K562 (cell line): ENCODE measurements at regions not wholly inside any gene's neighbourhood (a gene's known extent, or its start where the extent isn't known, plus 50 kb on each side); places are given as distances from the start of the nearest gene placed in this dataset.

ENCODE experiments used
- CEBPB ChIP-seq: fragments of 450-650 bp; IDR thresholded peaks from 2 replicates; pipeline ENCODE4 v1.6.1; 2016; ENCODE audit warnings: missing genetic modification characterization, missing compliant biosample characterization
- CEBPG ChIP-seq, 3 experiments: fragments of 200-800 bp in 1 of 3; sonication (Bioruptor generic) in 1 of 3; sonication (generic) in 1 of 3; formaldehyde crosslinking in 1 of 3; IDR thresholded peaks in 2 of 3; conservative IDR thresholded peaks in 1 of 3; 2 replicates each; pipeline versions ENCODE4 v1.6.1 to v1.8.0; 2016 to 2022; ENCODE audit warnings: missing compliant biosample characterization in 2 of 3, missing genetic modification characterization in 2 of 3, mild to moderate bottlenecking in 1 of 3, missing genetic modification reagents in 1 of 3
- CHD7 ChIP-seq: fragments of 200-600 bp; sonication (generic); IDR thresholded peaks from one replicate; pipeline ENCODE4 v1.6.1; 2012; ENCODE audit warnings: mild to moderate bottlenecking, low read depth, low read length, inconsistent platforms
- CREB3 ChIP-seq: fragments of 450-650 bp; conservative IDR thresholded peaks from 2 replicates; pipeline ENCODE4 v1.6.1; 2016; ENCODE audit warnings: missing genetic modification characterization, low read depth, mild to moderate bottlenecking, missing compliant biosample characterization, moderate library complexity
- FOXP1 ChIP-seq: sonication (generic); formaldehyde crosslinking; IDR thresholded peaks from 2 replicates; pipeline ENCODE4 v1.8.0; 2022; ENCODE audit warnings: mild to moderate bottlenecking, missing genetic modification reagents
- MTA3 ChIP-seq: fragments of 450-650 bp; formaldehyde crosslinking; IDR thresholded peaks from 2 replicates; pipeline ENCODE4 v1.6.1; 2017; ENCODE audit warnings: mild to moderate bottlenecking, borderline replicate concordance
- NEUROD1 ChIP-seq: fragments of 150-350 bp; IDR thresholded peaks from 2 replicates; pipeline ENCODE4 v1.6.1; 2014; ENCODE audit warnings: borderline replicate concordance, low read length, low read depth; ENCODE audit not compliant: partially characterized antibody
- NFIC ChIP-seq: fragments of 450-650 bp; IDR thresholded peaks from 2 replicates; pipeline ENCODE4 v1.6.1; 2017; ENCODE audit warnings: mild to moderate bottlenecking, inconsistent platforms
- RBFOX2 ChIP-seq: fragments of 200-400 bp; formaldehyde crosslinking; IDR thresholded peaks from 2 replicates; pipeline ENCODE4 v1.6.1; 2017; ENCODE audit warnings: low read depth, mild to moderate bottlenecking, low read length, moderate library complexity
- SIRT6 ChIP-seq: IDR thresholded peaks from one replicate; pipeline ENCODE4 v1.6.1; 2012; ENCODE audit warnings: low read depth, mild to moderate bottlenecking, control low read depth, inconsistent platforms, low read length, moderate library complexity
- SP1 ChIP-seq: sonication (generic); formaldehyde crosslinking; IDR thresholded peaks from 2 replicates; pipeline ENCODE4 v1.8.1; 2022; ENCODE audit warnings: mild to moderate bottlenecking, missing genetic modification reagents
- ZFX ChIP-seq: sonication (generic); formaldehyde crosslinking; IDR thresholded peaks from 2 replicates; pipeline ENCODE4 v1.8.0; 2022; ENCODE audit warnings: mild to moderate bottlenecking, missing genetic modification reagents, moderate library complexity
- ZKSCAN3 ChIP-seq: fragments of 250-450 bp; sonication (Bioruptor Pico); IDR thresholded peaks from 2 replicates; pipeline ENCODE4 v1.4.0; 2020
- TF ChIP-seq, protein P1 (sequence below): sonication (generic); formaldehyde crosslinking; IDR thresholded peaks from 2 replicates; pipeline ENCODE4 v1.8.0; 2022; ENCODE audit warnings: missing genetic modification reagents, mild to moderate bottlenecking, moderate library complexity, borderline replicate concordance

GRCh38 chr12:124490584-124491305 is 76.7 kb downstream of the NCOR2 start (continued):
- TF ChIP-seq CHD7 = no peak
- TF ChIP-seq ZKSCAN3 = no peak
- 0 out of 2 replicates have a peak, but pooled peaks have one; percentile 34 for TF ChIP-seq CEBPG (CRISPR knock-in tag; IDR thresholded peaks at IDR 0.05)
- TF ChIP-seq CEBPG (tag; conservative IDR thresholded peaks at IDR 0.05 in 1 of 2, IDR thresholded peaks at IDR 0.05 in 1 of 2) = no peak
- no peak for TF ChIP-seq SIRT6
- peak; percentile 56 for TF ChIP-seq NEUROD1
- TF ChIP-seq FOXP1 = peak; percentile 56; the same call in 1 of the 2 replicates
- peak; percentile 70 for TF ChIP-seq ZFX (CRISPR knock-in tag)
- peak; percentile 63; the same call in 1 of the 2 replicates for TF ChIP-seq CEBPB
- TF ChIP-seq SP1 (CRISPR knock-in tag) = peak; percentile 76
- no peak for TF ChIP-seq CREB3 (tag)
- TF ChIP-seq MTA3 = peak; percentile 48; the same call in 1 of the 2 replicates
- 0 out of 2 replicates have a peak, but pooled peaks have one; percentile 15 for TF ChIP-seq RBFOX2
- TF ChIP-seq NFIC = peak; percentile 81
- TF ChIP-seq, protein P1, sequence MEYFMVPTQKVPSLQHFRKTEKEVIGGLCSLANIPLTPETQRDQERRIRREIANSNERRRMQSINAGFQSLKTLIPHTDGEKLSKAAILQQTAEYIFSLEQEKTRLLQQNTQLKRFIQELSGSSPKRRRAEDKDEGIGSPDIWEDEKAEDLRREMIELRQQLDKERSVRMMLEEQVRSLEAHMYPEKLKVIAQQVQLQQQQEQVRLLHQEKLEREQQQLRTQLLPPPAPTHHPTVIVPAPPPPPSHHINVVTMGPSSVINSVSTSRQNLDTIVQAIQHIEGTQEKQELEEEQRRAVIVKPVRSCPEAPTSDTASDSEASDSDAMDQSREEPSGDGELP (CRISPR knock-in tag) = peak; percentile 70; the same call in 1 of the 2 replicates
